SU-DHL-6 (cell line): ENCODE measurements at regions not wholly inside any gene's neighbourhood (a gene's known extent, or its start where the extent isn't known, plus 50 kb on each side); places are given as distances from the start of the nearest gene placed in this dataset.

ENCODE experiments used
- EZH2phosphoT487 ChIP-seq: fragments of 200-600 bp; sonication (generic), shearing (Covaris generic); conservative IDR thresholded peaks from 2 replicates; pipeline ENCODE4 v1.6.1; 2018; ENCODE audit warnings: mild to moderate bottlenecking, antibody characterized with exemption, low read length, moderate library complexity, mixed read lengths
- TF ChIP-seq, protein P1 (sequence below): fragments of 200-600 bp; sonication (generic); IDR thresholded peaks from one replicate; pipeline ENCODE4 v1.5.1; 2017; ENCODE audit warnings: antibody characterized with exemption, mild to moderate bottlenecking, low read length, moderate library complexity; ENCODE audit not compliant: insufficient read depth, poor library complexity, severe bottlenecking

DNA sequence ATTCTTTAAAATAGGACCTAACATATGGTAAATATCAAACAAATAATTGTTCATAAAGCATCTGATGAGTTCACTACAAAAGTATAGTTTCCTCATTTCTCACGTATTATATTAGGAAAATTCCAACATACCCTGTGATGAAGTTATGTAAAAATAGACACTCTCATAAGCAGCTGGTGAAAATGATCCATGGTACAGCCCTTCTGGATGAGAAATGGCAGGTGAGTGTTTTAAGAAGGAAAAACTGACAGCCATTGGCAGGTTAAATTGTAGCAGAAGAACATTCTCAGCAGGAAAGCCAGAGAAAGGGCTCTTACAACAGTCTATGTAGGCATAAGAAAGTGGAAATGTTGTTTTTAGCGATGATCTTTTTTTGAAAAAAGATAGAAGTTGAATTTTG, 706.5 kb upstream of the FSHR start:
- TF ChIP-seq, protein P1, sequence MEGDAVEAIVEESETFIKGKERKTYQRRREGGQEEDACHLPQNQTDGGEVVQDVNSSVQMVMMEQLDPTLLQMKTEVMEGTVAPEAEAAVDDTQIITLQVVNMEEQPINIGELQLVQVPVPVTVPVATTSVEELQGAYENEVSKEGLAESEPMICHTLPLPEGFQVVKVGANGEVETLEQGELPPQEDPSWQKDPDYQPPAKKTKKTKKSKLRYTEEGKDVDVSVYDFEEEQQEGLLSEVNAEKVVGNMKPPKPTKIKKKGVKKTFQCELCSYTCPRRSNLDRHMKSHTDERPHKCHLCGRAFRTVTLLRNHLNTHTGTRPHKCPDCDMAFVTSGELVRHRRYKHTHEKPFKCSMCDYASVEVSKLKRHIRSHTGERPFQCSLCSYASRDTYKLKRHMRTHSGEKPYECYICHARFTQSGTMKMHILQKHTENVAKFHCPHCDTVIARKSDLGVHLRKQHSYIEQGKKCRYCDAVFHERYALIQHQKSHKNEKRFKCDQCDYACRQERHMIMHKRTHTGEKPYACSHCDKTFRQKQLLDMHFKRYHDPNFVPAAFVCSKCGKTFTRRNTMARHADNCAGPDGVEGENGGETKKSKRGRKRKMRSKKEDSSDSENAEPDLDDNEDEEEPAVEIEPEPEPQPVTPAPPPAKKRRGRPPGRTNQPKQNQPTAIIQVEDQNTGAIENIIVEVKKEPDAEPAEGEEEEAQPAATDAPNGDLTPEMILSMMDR = no peak
- no peak for TF ChIP-seq EZH2phosphoT487
